Coronary artery (tissue), 2 donors: ENCODE measurements at regions not wholly inside any gene's neighbourhood (a gene's known extent, or its start where the extent isn't known, plus 50 kb on each side); places are given as distances from the start of the nearest gene placed in this dataset.

ENCODE experiments used
- DNase-seq: peaks from one replicate; pipeline ENCODE4 v3.0.0-alpha.2; 2017; ENCODE audit warnings: low spot score
- H3K27ac ChIP-seq, 2 donors: fragments of 200-600 bp; sonication (generic); one replicate each; pipeline ENCODE4 v1.5.1; 2016 to 2019
- H3K4me3 ChIP-seq: fragments of 200-600 bp; sonication (generic); 2 replicates; pipeline ENCODE4 v1.5.1; 2016; ENCODE audit warnings: mild to moderate bottlenecking, moderate library complexity
- TF ChIP-seq, protein P1 (sequence below): fragments of 200-600 bp; sonication (generic); IDR thresholded peaks from one replicate; pipeline ENCODE4 v1.5.1; 2019; ENCODE audit warnings: antibody characterized with exemption

DNA sequence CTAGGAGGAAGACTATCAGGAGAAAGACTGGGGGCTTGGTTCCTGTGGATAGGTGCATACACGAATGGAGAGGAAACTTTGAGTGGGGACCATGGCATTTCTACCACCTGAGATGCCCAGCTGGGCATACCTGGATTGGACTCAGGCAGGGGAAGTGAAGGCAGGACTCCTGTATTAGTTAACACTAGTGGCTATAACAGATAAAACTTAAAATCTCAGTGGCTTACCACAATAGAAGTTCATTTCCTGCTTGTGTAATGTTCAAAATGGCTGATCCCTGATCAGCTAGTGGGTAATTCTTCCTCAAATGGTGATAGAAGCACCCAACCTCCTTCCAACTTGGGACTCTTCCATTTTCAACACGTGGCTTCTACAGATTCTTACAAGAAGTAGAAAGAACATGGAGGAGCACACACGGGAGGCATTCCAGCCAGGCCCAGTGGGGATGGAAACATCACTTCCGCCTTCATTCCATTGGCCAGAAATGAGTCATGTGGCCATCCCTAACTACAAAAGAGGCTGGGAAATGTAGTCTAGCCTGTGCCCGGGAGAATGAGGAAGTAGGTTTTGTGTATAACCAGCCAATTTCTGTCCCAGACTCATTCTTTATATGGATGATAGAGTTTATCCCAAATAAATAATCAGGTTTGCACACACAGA, 112.1 kb downstream of the UTP18 start:
- no peak for DNase-seq
- TF ChIP-seq, protein P1, sequence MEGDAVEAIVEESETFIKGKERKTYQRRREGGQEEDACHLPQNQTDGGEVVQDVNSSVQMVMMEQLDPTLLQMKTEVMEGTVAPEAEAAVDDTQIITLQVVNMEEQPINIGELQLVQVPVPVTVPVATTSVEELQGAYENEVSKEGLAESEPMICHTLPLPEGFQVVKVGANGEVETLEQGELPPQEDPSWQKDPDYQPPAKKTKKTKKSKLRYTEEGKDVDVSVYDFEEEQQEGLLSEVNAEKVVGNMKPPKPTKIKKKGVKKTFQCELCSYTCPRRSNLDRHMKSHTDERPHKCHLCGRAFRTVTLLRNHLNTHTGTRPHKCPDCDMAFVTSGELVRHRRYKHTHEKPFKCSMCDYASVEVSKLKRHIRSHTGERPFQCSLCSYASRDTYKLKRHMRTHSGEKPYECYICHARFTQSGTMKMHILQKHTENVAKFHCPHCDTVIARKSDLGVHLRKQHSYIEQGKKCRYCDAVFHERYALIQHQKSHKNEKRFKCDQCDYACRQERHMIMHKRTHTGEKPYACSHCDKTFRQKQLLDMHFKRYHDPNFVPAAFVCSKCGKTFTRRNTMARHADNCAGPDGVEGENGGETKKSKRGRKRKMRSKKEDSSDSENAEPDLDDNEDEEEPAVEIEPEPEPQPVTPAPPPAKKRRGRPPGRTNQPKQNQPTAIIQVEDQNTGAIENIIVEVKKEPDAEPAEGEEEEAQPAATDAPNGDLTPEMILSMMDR, result no peak
- Histone ChIP-seq H3K27ac (no peak overlapping the region), H3K4me3 (no peak overlapping the region)

DNA sequence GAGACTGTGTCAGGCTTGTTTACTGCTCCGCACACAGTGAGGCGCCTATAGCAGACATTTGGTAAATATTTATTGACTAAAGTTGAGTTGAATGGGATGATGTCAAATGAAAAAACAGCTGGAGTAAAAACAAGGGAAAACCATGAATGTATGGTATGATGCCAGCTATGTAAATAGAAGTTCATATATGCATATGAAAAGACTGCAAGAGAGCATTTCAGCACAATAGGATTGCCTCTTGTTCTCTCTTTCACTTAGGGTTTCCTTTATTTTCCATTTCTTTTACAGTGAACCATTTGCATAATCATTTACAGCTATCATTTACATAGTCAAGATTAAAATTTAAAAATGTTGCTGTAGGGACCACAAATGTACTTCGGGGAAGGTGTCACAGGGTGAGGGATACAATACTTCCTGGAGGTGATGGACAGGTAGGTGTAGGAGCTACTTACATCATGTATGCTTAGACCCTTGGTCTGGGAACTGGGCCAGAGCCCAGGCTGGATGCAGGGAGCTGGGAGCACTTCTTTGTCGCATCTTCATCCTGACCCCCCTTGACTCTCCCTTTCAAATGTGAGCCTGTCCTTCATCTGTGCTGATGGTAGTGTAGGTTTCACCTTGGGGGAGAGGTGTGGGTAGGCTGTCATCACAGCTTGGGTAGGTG, 113.3 kb downstream of the UTP18 start:
- no peak overlapping the region for H3K27ac ChIP-seq
- DNase-seq, result no peak
- H3K4me3 ChIP-seq, result no peak overlapping the region
- TF ChIP-seq, protein P1, result no peak

DNA sequence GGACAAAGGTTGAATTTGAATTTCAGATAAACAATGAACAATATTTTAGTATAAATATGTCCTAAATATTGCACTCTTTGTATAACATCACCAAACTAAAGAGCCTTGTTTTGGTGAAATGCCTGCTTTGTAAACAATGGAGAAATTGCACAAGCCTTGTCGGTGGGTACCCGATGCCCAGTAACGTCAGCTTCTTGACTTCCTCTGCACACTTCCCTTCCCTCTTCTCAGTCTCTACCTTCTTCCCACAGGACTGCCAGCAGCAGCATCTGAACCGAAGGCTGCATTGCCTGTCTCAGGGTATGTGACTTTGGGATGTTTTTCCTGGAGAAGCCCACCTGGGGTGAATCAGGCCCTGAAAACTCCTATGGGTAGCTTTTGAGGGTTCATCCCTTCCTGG, 113.9 kb downstream of the UTP18 start:
- TF ChIP-seq, protein P1, result no peak
- no peak overlapping the region for H3K4me3 ChIP-seq
- H3K27ac ChIP-seq, result no peak overlapping the region
- DNase-seq, result no peak

DNA sequence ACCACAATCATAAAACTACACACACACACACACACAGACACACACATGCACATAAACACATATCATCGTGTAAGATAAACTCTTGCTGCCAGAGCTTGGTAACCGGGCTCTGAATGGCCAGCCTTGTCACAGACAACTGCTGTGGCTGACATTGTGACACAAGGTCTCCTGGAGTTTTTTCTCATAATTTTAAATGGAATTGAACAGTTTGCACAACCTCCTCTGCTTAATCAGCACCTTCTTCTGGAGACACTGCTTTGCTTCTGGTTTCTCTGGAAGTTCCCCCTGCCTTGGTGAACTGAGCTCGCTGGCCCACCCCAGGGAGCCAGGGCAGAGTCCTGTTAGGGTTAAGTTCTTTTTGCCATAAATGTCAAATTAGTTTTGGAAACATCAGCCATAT, 115.4 kb downstream of the UTP18 start:
- no peak overlapping the region for H3K27ac ChIP-seq
- TF ChIP-seq, protein P1, result no peak
- no peak for DNase-seq
- H3K4me3 ChIP-seq, result no peak overlapping the region

DNA sequence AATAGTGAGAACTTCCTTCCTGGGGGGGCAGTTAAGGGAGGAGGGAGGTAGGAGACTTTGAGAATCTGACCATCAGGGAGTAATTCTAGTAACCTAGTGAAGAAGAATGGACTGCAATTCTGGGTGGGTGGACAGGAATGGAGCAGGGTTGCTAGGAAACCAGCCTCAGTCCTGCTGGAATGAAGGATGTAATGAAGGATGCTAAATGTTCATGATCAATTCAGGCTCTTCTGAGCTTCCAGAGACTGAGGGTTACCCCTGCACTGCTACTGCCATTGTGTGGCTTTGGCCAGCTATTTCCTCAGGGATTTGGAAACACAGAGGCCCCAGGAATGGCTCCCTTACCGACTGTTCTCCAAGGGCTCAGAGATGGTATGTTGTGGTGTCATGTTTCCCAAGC, 116.4 kb downstream of the UTP18 start:
- no peak for DNase-seq
- Histone ChIP-seq H3K4me3 (no peak overlapping the region), H3K27ac (no peak overlapping the region)
- TF ChIP-seq, protein P1, result no peak

DNA sequence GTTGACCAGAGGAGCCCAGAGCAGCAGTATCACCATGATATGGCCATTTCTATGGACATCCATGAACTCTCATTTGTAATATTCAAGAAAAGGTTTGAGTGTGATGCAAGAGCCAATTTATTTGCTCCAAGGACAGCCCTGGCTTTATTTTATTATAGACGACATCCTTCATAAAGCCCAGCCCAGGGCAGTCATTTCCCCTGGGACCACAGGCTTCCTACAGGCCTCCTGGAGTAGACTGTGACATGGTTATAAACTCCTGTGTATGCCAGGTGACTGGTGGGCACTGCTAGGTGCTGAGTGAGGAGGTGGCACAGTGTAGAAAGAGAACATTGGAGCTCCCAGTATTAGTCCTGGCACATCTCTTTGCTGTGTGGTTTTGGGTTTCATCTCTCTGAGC, 120.9 kb downstream of the UTP18 start:
- no peak overlapping the region for H3K4me3 ChIP-seq
- DNase-seq, result no peak
- H3K27ac ChIP-seq, result no peak overlapping the region
- TF ChIP-seq, protein P1, result no peak

DNA sequence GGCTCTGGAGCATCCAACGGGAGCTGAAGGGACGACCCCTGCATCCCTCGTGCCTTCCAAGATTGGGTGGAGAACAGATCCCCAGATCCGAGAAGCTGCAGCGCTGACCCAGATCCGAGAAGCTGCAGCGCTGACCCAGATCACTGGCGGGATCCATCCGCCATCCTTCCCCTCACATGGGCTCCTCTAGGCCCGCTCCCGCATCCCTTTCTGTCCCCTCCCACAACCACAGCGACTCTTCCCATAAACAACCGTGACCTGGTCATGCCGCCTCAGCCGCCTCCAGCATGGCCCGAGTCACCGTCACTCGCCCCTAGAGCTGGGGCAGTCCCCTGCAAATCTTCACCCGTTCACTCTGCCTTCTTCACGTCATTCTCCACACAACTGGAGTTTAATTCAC, 124.9 kb downstream of the UTP18 start:
- DNase-seq, result no peak
- TF ChIP-seq, protein P1, result no peak
- Histone ChIP-seq H3K27ac (no peak overlapping the region), H3K4me3 (no peak overlapping the region)
